GM13977 (cell line): ENCODE measurements at regions not wholly inside any gene's neighbourhood (a gene's known extent, or its start where the extent isn't known, plus 50 kb on each side); places are given as distances from the start of the nearest gene placed in this dataset.

Experiments
- DNase-seq: peaks from one replicate; pipeline ENCODE4 v3.0.0; 2012; ENCODE audit warnings: low spot score
- in situ Hi-C: fragments of 300-500 bp; cut with MboI; formaldehyde crosslinking; loops from one replicate; pipeline ENCODE4 v1.12.0; 2022; ENCODE audit warnings: low sequenced_read_pairs, low pct_unique_long_range_greater_than_20kb, mixed read lengths, inconsistent platforms; ENCODE audit not compliant: unreplicated experiment
- TF ChIP-seq, protein P1 (sequence below): IDR thresholded peaks from 2 replicates; pipeline ENCODE4 v1.5.1; 2012; ENCODE audit warnings: mild to moderate bottlenecking, control low read depth; ENCODE audit not compliant: insufficient read depth; ENCODE audit errors: extremely low read depth, missing control alignments

DNA sequence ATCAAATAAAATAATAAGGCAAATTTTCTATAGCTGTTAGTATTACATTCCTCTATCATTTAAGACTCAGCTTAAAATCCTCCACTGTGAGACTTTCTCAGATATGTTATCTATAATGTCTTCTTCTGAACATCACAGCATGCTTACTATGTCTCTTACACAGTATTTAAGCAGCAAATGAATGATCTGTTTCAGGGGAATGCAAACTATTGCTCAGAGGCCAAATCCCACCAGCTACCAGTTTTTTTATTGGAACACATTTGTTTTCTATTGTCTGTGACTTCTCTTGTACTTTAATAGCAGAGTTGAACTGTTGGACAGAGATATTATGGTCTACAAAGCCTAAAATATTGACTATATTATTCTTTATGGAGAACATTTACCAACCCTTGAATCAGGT, 59.6 kb downstream of the C3orf38 start:
- in situ Hi-C loops: loop anchor here (25.0 kb wide), 2 partner anchors 903 to 1878 kb away; partner anchors contain the start of gene EPHA3
- DNase-seq: no peak
- TF ChIP-seq, protein P1, sequence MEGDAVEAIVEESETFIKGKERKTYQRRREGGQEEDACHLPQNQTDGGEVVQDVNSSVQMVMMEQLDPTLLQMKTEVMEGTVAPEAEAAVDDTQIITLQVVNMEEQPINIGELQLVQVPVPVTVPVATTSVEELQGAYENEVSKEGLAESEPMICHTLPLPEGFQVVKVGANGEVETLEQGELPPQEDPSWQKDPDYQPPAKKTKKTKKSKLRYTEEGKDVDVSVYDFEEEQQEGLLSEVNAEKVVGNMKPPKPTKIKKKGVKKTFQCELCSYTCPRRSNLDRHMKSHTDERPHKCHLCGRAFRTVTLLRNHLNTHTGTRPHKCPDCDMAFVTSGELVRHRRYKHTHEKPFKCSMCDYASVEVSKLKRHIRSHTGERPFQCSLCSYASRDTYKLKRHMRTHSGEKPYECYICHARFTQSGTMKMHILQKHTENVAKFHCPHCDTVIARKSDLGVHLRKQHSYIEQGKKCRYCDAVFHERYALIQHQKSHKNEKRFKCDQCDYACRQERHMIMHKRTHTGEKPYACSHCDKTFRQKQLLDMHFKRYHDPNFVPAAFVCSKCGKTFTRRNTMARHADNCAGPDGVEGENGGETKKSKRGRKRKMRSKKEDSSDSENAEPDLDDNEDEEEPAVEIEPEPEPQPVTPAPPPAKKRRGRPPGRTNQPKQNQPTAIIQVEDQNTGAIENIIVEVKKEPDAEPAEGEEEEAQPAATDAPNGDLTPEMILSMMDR: no peak

DNA sequence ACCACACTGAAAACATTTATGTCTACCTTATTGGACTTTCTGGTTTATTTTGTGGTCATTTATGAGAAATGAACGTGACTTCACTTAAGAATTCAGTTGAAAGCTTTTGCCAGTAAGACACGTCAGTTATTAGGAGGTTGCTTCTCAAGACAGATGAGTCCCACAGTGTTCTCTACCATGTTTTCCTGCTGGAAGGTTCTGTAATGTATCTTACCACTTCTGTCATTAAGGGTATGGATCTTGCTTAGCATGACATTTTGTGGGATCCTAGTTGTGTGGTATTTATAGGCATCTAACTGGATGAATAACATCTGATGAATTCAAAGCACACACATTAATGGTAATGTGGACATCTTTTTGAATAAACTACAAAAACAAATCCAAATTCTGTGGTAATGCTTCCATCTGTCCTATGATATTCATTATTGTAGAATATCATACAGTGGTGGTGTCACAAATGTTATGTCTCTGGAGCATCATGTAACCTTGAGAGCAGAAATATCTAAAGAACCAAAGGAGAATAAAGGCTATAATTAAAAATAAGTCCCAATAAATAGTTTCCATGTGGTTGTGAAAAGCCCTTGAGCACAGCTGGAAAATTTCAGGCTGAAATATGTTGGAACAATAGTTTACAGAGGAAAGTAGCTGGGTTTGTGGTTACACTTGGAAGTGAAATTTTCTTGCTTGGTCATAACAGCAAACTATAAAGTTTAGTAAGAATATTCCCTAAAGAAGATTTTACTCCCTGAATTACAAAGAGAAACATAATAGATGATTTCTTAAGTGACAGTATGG, 61.5 kb downstream of the C3orf38 start:
- TF ChIP-seq, protein P1: no peak
- in situ Hi-C loops: loop anchor here (25.0 kb wide), 2 partner anchors 901 to 1876 kb away; partner anchors contain the start of gene EPHA3
- no peak for DNase-seq

DNA sequence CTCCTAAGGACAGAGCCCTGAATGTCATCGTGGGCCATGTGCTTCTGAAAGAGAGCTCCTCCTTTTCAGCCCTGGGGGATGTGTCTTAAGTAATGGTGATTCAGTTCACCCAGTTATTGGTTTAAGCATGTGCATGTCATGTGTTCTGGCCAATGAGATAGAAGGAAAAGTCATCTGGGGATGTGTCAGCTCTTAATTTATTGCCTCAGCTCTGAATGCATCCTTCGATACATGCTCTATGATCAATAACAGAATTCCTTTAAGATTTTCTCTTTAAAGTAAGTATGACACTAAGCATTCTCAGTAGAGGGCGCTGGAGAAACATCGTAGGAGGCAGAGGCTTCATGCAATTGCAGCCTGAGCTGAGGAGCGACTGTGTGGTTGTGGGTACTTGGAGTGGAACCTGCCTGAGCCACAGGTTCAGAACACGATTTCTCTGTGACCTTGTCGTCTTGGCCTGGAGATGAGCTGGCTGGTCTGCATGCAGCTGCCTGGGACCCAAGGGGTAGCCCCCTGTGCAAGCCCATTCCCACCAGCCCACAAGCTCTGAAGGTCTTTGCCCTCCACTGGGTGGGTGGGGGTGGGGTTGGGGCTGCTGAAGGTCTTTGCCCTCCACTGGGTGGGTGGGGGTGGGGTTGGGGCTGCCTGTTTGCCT, 69.5 kb downstream of the C3orf38 start:
- in situ Hi-C loops: loop anchor here (25.0 kb wide), 2 partner anchors 893 to 1868 kb away; partner anchors contain the start of gene EPHA3
- TF ChIP-seq, protein P1: peak; percentile 64
- peak; percentile 54 for DNase-seq

DNA sequence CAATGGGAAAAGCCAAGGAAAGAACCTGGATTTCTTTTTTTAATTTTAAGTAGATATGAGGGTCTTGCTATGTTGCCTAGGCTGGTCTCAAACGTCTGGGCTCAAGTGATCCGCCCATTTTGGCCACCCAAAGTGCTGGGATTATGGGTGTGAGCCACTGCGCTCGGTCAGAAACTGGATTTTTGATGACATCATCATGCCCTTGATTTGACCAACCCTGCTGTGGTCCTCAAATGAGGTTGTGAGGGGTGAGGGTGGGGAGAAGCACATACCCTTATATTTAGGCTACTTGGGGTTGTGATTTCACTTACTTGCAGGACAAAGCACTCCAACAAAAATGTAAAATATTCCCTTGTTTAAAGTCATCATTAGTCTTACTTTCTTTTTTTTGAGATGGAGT, 70.4 kb downstream of the C3orf38 start:
- in situ Hi-C loops: loop anchor here (25.0 kb wide), 2 partner anchors 892 to 1867 kb away; partner anchors contain the start of gene EPHA3
- TF ChIP-seq, protein P1: no peak
- DNase-seq: no peak

DNA sequence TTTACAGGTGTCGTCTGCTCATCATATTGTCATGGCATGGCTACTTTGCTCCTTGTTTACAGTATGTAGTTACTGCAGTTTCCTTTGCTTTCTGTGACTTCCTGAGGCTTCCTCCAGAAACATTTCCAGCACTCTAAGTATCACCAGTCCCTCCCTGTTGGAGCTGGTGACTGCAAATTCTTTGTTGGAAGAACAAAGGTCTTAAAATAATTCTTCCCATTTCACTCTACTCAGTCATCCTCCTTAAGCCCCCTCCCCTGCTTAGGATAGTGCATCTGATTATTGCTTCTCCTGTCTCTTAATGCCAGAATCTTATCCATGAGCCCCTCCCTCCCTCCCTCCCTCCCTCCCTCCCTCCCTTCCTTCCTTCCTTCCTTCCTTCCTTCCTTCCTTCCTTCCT, 72.0 kb downstream of the C3orf38 start:
- in situ Hi-C loops: loop anchor here (25.0 kb wide), 2 partner anchors 891 to 1866 kb away; partner anchors contain the start of gene EPHA3
- DNase-seq: no peak
- TF ChIP-seq, protein P1: no peak

DNA sequence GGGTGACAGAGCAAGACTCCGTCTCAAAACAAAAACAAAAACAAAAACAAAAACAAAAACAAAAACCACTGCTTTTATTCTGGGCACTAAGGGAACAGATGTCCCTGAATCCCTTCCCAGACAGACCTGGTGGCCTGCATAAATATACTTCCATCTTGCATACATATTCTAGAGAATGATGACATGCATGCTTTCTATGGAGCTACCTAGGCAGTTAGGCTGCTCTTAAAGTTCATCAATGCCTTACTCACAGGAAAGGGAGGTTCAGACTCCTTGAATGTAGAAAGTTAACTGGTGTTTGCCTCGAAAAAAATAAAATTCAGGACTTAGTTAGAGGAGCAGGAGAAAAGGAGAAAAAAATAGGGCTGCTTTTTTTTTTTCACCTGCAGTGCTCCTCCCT, 72.6 kb downstream of the C3orf38 start:
- no peak for DNase-seq
- in situ Hi-C loops: loop anchor here (25.0 kb wide), 2 partner anchors 890 to 1865 kb away; partner anchors contain the start of gene EPHA3

More for the DNA sequence above, 72.6 kb downstream of the C3orf38 start:
- TF ChIP-seq, protein P1: no peak
